Hippocampal formation (tissue), 2 donors: ENCODE measurements at regions not wholly inside any gene's neighbourhood (a gene's known extent, or its start where the extent isn't known, plus 50 kb on each side); places are given as distances from the start of the nearest gene placed in this dataset.

Source experiments
- DNase-seq, 2 donors: peaks; one replicate each; lab custom pipeline; 2025; lab: John Stamatoyannopoulos, UW

DNA sequence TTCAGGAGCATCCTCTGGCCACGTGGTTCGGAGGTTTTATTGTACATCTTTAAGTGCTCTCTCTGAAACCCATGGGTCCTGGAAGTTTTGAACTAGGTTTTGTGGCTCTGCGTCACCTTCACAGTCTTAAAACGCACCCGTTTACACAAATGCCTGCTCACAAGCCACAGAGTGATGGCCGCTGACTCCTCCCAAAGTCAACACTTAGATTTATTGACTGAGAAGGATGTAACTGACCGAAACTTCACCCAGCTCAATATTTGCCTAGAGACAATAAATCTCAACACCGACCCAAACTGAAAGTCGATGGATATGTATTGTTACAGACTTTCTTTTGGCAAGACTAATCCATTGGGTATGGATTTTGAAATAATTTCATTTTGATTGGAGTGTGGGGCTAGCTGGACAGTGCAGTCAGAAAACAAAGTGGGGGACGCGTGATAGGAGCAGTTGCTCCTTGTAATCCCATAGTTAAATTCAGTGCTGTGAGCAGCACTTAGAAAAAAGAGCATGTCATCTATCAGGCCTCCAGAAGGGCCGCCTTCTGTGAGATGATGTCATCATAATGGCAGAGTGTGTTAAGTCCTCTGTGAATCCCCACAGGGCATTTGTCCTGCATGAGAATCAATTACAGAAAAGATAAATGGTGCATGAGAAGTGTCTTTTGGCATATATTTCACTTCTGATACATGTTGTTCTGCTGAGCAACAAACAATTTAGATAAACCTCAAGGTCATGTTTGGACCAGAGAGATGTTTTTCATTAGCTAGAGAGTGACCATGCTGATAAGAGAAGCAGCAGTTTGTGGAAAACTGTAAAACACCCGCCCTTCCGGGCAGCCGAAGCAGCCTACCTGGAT is 183.7 kb downstream of the INO80D start:
- DNase-seq, result no peak

GRCh38 chr2:205901491-205901890 is 184.5 kb downstream of the INO80D start:
- DNase-seq, result no peak

DNA sequence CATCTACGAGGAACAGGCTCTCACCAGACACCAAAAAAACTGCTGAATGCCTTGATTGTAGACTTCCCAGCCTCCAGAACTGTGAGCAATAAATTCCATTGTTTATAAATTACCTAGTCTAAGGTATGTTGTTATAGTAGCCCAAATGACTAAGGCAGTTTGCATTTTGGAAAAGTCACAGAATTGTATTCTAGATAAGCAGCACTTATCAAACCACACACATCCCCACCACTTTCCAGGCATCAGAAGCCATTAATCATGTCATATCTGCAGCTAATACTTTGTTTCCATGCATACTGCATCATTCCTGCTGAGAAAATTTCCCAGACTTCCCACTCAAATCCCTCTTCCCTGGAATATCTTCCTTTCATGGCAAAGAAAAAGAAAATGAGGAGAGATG is 187.2 kb downstream of the INO80D start:
- DNase-seq, result no peak

- no peak for DNase-seq
Observed at GRCh38 chr2:205895981-205896655, 189.9 kb downstream of the INO80D start.

DNA sequence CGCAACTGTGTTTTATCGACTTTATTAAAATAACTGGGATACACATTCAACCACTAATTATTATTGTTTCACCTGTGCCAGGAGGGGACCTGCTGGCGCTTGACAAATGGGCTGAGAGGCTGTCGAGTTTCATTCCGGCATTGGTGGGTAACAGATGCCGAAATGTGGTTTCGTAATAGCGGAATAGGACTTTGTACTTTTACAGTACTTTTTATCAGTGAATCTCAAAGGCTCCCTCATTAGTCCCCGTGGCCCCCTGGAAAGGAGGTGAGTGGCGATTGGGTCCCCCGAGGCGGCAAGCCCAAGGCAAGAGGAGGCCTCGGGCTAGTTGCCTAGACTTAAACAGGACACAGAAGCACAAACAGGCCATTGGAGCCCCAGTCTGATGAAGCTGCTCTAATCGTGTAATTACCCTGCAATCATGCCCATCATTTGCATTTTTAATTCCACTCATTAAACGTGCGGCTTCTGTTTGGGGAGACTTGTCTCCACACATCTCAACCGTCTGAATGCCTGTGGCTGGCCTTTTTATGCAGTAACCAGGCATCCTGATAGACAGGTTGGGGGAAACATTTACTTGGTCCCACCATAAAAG is 193.2 kb downstream of the INO80D start:
- no peak for DNase-seq

GRCh38 chr2:205892251-205892655 is 193.7 kb downstream of the INO80D start:
- peak in 1 of 2 donors; percentile 15 for DNase-seq

GRCh38 chr2:205889114-205889513 is 196.9 kb downstream of the INO80D start:
- no peak for DNase-seq

DNA sequence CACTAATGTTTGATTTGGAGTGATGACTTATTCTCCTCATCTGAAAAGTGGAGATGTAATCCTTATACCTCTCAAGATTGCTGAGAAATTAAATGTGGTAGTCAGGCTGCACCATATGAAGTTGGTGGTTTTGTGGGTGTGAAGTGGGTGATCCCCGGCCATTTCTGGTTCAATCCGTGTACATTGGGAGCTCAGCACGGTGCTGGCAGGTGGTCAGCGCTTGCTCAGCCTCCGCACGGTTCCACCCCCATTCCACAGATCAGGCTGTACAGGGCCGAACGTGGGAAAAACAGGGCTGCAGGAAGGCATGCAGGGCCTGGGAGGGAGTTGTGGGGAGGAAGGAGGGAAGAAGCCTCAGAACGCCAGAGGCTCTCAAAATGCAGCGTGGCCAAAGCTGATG is 198.3 kb downstream of the INO80D start:
- no peak for DNase-seq

DNA sequence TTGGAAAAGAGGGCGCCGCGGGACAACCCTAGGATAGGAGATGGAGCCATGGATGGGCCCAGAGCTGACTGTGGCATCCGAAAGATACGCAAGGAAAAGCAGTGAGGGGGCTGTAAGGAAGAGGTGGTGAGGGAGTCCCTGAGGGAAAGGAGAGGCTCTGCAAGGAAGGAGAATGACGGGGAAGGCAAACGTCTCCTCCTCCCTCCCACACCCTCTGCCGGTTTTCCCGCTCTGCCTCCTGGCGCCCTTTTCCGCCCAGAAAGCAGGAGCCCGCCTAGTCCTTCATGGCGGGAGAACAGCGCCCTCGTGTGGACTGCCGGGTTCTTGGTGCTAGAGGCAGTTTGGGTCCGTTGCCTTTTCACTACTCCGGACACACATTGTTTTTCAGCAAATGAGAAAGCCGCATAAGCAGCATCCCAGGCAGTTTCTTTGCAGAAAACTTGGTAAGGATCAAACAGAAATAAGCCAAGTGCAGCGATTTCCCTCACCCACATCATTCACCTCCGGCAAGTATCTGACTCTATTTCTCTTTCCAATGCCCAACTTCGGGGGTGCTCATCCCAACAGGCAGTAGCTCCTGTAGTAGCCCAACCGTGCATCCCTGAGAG is 200.4 kb downstream of the INO80D start:
- DNase-seq, result peak; percentile 58 to 72

DNA sequence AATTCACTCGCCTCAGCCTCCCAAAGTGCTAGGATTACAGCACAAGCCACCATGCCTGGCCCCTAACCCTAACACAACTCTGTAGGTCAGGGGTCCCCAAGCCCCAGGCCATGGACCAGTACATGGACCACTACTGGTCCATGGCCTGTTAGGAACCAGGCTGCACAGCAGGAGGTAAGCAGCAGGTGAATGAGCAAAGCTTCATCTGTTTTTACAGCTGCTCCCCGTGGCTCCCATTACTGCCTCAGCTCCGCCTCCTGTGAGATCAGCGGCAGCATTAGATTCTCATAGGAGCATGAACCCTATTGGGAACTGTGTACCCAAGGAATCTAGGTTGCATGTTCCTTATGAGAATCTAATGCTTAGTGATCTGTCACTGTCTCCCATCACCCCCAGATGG is 201.7 kb downstream of the NRP2 start:
- DNase-seq, result no peak

DNA sequence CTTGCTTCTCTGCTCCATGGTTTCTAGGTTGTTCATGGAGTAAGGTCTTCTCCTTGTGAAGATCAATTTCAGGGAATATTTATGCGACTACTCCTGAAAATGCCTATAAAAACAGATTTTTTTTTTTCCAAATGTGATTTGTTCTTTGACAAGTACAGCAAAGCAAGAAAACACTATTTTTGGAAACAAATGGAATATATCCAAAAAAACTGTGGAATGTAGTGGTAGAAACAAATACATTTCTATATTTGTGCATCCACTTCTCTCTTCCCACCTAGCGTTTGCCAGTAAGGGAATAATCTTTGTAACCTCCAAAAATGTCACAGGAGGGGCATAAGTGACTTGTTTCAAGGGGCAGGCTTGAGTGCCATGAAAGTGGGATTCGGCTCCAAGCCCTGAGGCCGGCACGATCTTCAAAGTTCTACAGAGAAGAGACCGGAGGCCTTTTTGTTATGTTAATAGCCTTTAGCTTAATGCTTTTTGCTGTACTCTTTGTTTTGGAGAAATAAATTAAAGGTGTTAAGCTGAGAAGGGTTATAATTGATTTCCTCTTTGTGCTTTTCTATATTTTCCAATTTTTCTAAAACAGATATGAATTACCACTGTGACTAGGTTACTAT is 200.6 kb downstream of the NRP2 start:
- no peak for DNase-seq

GRCh38 chr2:205880048-205880447 is 197.7 kb downstream of the NRP2 start:
- no peak for DNase-seq

DNA sequence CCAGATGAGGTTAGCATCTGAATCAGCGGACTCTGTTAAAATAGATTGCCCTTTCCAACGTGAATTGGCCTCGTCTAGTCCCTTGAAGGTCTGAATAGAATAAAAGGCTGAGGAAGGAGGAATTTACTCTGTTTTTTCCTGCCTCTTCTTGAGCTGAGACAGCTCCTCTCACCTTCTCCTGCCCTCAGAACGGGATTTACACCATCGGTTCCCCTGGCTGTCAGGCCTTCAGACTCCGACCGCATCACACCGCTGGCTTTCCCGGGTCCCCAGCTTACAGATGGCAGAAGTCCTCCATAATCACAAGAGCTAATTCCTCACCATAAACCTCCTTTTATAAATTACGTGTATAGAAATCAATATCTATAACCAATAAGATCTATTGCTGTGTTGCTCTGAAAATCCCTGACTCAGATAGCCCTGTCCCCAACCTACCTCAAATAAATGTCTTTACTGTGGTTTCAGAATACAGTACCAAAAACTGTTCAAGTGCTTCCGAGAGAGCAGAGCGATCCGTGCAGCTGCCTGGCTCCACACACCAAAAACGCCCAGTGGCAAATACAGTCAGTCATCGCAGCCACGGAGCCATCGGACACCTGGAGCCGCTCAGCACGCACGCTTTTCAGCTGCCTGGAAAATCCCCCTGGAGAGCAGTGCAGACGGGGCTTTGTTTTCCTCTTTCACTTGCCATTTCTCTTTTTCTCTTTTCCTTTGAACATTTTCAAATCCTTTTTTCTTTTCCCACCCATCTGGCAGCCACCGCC is 196.9 kb downstream of the NRP2 start:
- DNase-seq, result no peak

GRCh38 chr2:205877496-205877895 is 195.2 kb downstream of the NRP2 start:
- no peak for DNase-seq

GRCh38 chr2:205876127-205876526 is 193.8 kb downstream of the NRP2 start:
- DNase-seq, result no peak

GRCh38 chr2:205872716-205873115 is 190.4 kb downstream of the NRP2 start:
- DNase-seq, result no peak

- no peak for DNase-seq
Observed at GRCh38 chr2:205869439-205869838, 187.1 kb downstream of the NRP2 start.

- DNase-seq, result no peak
Observed at GRCh38 chr2:205868773-205869333, 186.6 kb downstream of the NRP2 start.

- no peak for DNase-seq
Observed at GRCh38 chr2:205868053-205868452, 185.8 kb downstream of the NRP2 start.

- no peak for DNase-seq
Observed at GRCh38 chr2:205867371-205867770, 185.1 kb downstream of the NRP2 start.

- DNase-seq, result no peak
Observed at GRCh38 chr2:205865905-205866441, 183.7 kb downstream of the NRP2 start.
